H1 (cell line): ENCODE measurements at regions not wholly inside any gene's neighbourhood (a gene's known extent, or its start where the extent isn't known, plus 50 kb on each side); places are given as distances from the start of the nearest gene placed in this dataset.

Source experiments
- ASH2L ChIP-seq: fragments of 200-600, 300-600 bp; sonication (generic); IDR thresholded peaks from one replicate; pipeline ENCODE4 v1.7.1; 2017; ENCODE audit warnings: low read length
- ATF3 ChIP-seq: IDR thresholded peaks from 2 replicates; pipeline ENCODE4 v1.6.1; 2011; ENCODE audit warnings: low read depth, mild to moderate bottlenecking, low read length; ENCODE audit not compliant: insufficient read depth
- BCL11A ChIP-seq, 2 experiments: IDR thresholded peaks; one replicate each; pipeline ENCODE4 v1.6.1; 2011; ENCODE audit warnings: low read depth in 2 of 2, low read length in 2 of 2, mild to moderate bottlenecking in 2 of 2
- CEBPB ChIP-seq: IDR thresholded peaks from 2 replicates; pipeline ENCODE4 v1.6.1; 2012; ENCODE audit warnings: low read depth, low read length
- CTCF ChIP-seq, 3 experiments: IDR thresholded peaks; 1 replicate in 2 of 3; 2 replicates in 1 of 3; pipeline versions ENCODE4 v1.5.1 to v1.6.1; 2011; ENCODE audit warnings: low read length in 3 of 3, mild to moderate bottlenecking in 3 of 3, inconsistent platforms in 2 of 3, low read depth in 1 of 3, moderate library complexity in 1 of 3; ENCODE audit not compliant: insufficient read depth in 1 of 3; ENCODE audit errors: control extremely low read depth in 1 of 3
- EGR1 ChIP-seq: IDR thresholded peaks from 2 replicates; pipeline ENCODE4 v1.6.1; 2011; ENCODE audit warnings: low read depth, low read length, borderline replicate concordance
- EP300 ChIP-seq, 2 experiments: IDR thresholded peaks; 1 replicate in 1 of 2; 2 replicates in 1 of 2; pipeline ENCODE4 v1.6.1; 2011 to 2012; ENCODE audit warnings: low read depth in 2 of 2, low read length in 2 of 2, mild to moderate bottlenecking in 2 of 2, borderline replicate concordance in 1 of 2, inconsistent platforms in 1 of 2, moderate library complexity in 1 of 2
- EZH2 ChIP-seq: fragments of 200-600 bp; sonication (generic); IDR thresholded peaks from 2 replicates; pipeline ENCODE4 v1.7.1; 2012; ENCODE audit warnings: low read depth, mild to moderate bottlenecking, moderate library complexity, low read length, inconsistent platforms; ENCODE audit not compliant: severe bottlenecking
- HDAC6 ChIP-seq: IDR thresholded peaks from one replicate; pipeline ENCODE4 v1.7.1; 2012; ENCODE audit warnings: low read depth, mild to moderate bottlenecking, inconsistent platforms, low read length, moderate library complexity
- RAD21 ChIP-seq, 2 experiments: IDR thresholded peaks in 1 of 2; conservative IDR thresholded peaks in 1 of 2; 2 replicates each; pipeline ENCODE4 v1.6.1; 2011; ENCODE audit warnings: low read depth in 2 of 2, low read length in 2 of 2, improper control_type of control experiment in 1 of 2, inconsistent platforms in 1 of 2, mild to moderate bottlenecking in 1 of 2, moderate library complexity in 1 of 2
- RXRA ChIP-seq: IDR thresholded peaks from 2 replicates; pipeline ENCODE4 v1.6.1; 2011; ENCODE audit warnings: low read depth, mild to moderate bottlenecking, low read length, moderate library complexity; ENCODE audit not compliant: insufficient read depth
- SIN3A ChIP-seq, 2 experiments: IDR thresholded peaks in 1 of 2; conservative IDR thresholded peaks in 1 of 2; 2 replicates each; pipeline ENCODE4 v1.6.1; 2011 to 2012; ENCODE audit warnings: low read length in 2 of 2, improper control_type of control experiment in 1 of 2, low read depth in 1 of 2, mild to moderate bottlenecking in 1 of 2
- USF2 ChIP-seq: IDR thresholded peaks from 2 replicates; pipeline ENCODE4 v1.6.1; 2011; ENCODE audit warnings: low read length, improper control_type of control experiment

GRCh38 chr10:100653238-100653956 lies 92.0 kb upstream of the PAX2 start:
- TF ChIP-seq CEBPB = no peak
- no peak for TF ChIP-seq EZH2
- TF ChIP-seq RXRA = no peak
- no peak for TF ChIP-seq USF2
- no peak for TF ChIP-seq CTCF (IDR thresholded peaks at IDR 0.05; ENCODE audit: control extremely low read depth in 1 of 3, insufficient read depth in 1 of 3, low read depth in 1 of 3, low read length in 3 of 3)
- no peak for TF ChIP-seq HDAC6
- no peak for TF ChIP-seq SIN3A (conservative IDR thresholded peaks at IDR 0.05 in 1 of 2, IDR thresholded peaks at IDR 0.05 in 1 of 2; ENCODE audit: low read depth in 1 of 2, low read length in 2 of 2)
- no peak for TF ChIP-seq RAD21 (IDR thresholded peaks at IDR 0.05 in 1 of 2, conservative IDR thresholded peaks at IDR 0.05 in 1 of 2; ENCODE audit: low read depth in 2 of 2, low read length in 2 of 2)
- no peak for TF ChIP-seq BCL11A (IDR thresholded peaks at IDR 0.05; ENCODE audit: low read depth in 2 of 2, low read length in 2 of 2)
- no peak for TF ChIP-seq EGR1
- TF ChIP-seq EP300 (IDR thresholded peaks at IDR 0.05; ENCODE audit: borderline replicate concordance in 1 of 2, low read depth in 2 of 2, low read length in 2 of 2) = no peak
- TF ChIP-seq ASH2L = no peak
- TF ChIP-seq ATF3 = no peak
